GM19240 (cell line): ENCODE measurements at regions not wholly inside any gene's neighbourhood (a gene's known extent, or its start where the extent isn't known, plus 50 kb on each side); places are given as distances from the start of the nearest gene placed in this dataset.
"Not testable (repeated sequence)": the region's sequence is repeated elsewhere in the genome, so short reads cannot be mapped to it uniquely, and the experiment has no call there.

ENCODE experiments used
- DNase-seq: peaks from one replicate; pipeline ENCODE4 v3.0.0; 2011; ENCODE audit warnings: low spot score; ENCODE audit not compliant: insufficient read length

- DNase-seq: no peak
Measured at GRCh38 chr21:25170681-25171080, 436.6 kb downstream of the MRPL39 start.

DNA sequence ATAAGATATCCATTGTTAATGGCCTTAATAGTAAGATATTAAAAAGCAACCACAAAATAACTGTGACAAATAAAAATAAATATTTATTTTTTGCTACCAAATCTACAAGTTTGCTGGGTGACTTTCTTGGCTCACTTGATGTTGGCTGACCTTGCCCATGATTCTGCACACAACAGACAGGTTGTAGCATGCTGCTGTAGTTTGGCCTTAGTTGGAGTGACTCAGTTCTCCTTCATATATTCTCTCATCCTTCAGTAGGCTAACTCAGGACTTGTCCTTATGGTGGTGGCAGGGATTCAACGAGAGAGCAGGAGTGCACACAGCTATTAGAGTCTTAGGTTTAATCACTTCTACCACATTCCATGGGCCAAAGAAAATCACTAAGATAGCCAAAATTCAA lies 437.9 kb downstream of the MRPL39 start:
- DNase-seq: no peak

- not testable (repeated sequence) for DNase-seq
Measured at GRCh38 chr21:25166904-25167303, 440.4 kb downstream of the MRPL39 start.

GRCh38 chr21:25161571-25161970 lies 445.7 kb downstream of the MRPL39 start:
- no peak for DNase-seq

DNA sequence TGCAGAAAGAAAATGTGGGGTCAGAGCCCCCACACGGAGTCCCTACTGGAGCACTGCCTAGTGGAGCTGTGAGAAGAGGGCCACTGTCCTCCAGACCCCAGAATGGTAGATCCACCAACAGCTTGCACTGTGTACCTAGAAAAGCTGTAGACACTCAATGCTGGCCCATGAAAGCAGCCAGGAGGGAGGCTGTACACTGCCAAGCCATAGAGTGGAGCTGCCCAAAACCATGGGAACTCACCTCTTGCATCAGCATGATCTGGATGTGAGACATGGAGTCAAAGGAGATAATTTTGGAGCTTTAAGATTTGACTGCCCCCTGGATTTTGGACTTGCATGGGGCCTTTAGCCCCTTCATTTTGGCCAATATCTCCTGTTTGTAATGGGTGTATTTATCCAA lies 452.3 kb downstream of the MRPL39 start:
- DNase-seq: not testable (repeated sequence)

GRCh38 chr21:25149022-25149421 lies 458.3 kb downstream of the MRPL39 start:
- DNase-seq: no peak

- DNase-seq: no peak
Measured at GRCh38 chr21:25139414-25139813, 467.9 kb downstream of the MRPL39 start.

GRCh38 chr21:25133939-25134338 lies 473.3 kb downstream of the MRPL39 start:
- DNase-seq: no peak

DNA sequence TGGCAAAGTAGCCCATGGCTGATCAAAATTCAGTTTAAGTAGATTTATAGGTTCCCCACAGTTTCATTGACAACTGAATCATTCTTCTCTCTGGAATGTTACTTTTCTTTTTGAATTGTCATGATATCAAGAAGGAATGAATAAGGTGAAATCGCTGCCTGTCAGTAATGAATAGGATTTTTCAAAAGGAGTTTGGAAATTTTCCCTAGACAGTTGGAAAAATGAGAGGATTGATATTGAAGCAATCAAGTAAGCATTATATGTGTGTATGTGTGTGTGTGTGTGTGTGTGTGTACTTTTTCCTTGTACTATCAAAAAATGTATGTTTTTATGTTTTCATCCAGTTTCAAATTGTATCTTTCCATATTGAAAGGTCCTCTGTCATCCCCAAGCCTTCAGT lies 479.5 kb downstream of the MRPL39 start:
- no peak for DNase-seq

DNA sequence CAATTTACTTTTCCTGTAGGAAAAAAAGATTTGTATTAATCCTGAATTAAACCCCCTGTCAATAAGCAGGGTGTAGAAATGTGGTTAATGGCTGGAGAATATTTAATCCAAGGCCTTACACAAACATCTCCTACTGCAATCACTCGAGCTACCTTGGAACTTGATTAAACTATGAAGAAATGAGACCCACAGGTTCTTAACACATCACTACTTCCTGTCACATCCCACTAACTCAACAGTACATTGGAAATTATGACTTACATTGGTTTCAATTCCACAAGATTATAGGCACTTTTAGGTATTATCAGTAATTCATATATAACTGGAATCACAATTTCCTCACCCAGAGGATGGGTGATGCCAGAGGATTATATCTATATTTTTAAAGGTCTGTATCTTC lies 480.3 kb downstream of the MRPL39 start:
- no peak for DNase-seq

GRCh38 chr21:25126564-25126963 lies 480.7 kb downstream of the MRPL39 start:
- no peak for DNase-seq

DNA sequence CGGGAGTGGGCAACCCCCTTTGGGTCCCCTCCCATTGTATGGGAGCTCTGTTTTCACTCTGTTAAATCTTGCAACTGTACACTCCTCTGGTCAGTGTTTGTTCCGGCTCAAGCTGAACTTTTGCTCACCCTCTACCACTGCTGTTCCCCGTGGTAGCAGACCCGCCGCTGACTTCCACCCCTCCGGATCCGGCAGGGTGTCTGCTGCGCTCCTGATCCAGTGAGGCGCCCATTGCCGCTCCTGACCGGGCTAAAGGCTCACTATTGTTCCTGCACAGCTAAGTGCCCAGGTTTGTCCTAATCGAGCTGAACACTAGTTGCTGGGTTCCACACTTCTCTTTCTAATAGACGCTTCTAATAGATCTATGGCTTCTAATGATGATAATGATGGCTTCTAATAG lies 488.6 kb downstream of the MRPL39 start:
- DNase-seq: no peak

GRCh38 chr21:25115021-25115420 lies 492.3 kb downstream of the MRPL39 start:
- DNase-seq: no peak

DNA sequence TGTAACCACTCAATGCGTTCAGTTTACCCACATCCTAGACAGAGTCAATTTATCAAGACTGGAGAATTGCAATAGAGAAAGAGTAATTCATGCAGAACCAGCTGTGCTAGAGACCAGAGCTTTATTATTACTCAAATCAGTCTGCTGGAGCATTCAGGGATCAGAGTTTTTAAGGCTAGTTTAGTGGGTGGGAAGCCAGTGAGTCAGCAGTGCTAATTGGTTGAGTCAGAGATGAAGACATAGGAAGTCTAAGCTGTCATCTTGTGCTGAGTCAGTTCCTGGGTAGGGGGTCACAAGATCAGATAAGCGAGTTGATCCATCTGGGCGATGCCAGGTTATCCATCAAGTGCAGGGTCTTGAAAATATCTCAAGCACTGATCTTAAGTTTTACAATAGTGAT lies 499.6 kb downstream of the MRPL39 start:
- no peak for DNase-seq

GRCh38 chr21:25103500-25104207 lies 503.6 kb downstream of the MRPL39 start:
- no peak for DNase-seq

- no peak for DNase-seq
Measured at GRCh38 chr21:25097648-25098047, 509.6 kb downstream of the MRPL39 start.

DNA sequence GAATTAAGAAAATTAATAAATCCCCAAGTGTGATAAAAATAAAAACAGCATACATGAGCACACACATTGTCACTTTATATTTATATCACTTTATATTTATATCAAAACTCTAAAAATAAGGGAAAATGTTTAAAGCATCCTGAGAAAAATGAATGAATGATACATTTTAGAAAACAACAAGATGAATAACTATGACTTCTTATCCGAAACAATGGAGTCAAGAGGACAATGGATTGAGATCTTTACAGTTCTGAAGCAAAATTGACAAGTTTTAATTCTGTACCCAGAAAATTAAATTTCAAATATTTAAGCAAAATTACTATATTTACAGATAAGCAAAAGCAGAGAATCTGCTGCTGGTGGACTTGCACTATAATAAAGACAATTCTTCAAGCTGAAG lies 512.6 kb downstream of the MRPL39 start:
- DNase-seq: no peak

DNA sequence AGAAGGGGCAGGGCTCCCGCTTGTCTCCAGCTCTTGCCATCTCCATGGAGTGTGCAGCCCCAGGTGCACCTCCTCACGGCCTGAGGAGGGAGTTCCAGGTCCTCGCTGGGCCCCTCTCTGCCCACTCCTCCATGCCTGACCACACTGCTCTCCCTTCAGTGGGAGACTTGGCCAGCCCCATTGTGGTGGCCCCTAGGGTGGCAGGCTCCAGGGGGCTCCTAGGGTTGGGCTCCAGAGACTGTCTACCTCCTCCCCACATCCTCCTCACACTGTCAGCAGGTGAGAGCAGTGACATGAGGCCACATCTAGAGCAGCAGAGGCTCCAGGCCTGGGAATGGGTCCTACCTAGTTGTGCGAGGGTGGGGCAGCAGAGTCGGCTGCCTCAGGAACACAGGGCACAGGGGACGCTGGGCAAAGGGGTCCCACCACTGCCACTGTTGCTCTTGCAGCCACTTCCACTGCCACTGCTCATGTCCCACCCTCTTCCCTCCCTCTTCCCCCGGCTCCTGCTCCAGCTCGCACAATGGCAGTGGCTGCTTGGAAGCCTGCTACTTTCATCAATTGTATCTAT lies 514.8 kb downstream of the MRPL39 start:
- DNase-seq: no peak

GRCh38 chr21:25081096-25081495 lies 526.2 kb downstream of the MRPL39 start:
- no peak for DNase-seq

DNA sequence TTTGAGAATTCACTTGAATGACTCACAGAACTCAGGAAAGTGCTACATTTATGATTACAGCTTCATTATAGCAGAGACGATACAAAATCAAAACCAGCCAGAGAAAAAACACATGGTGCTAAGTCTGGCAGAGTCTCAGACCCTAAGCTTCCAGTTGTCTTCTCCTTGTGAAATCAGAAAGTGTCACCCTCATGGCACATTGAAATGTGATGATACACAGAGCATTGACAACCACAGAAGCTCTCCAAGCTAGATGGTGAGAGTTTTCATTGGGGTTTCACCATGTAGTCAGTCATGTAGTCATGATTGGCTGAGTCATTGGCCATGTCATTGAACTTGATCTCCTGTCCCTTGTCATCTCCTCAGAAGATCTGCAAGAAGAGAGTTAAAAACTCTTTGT lies 526.6 kb downstream of the MRPL39 start:
- DNase-seq: no peak

DNA sequence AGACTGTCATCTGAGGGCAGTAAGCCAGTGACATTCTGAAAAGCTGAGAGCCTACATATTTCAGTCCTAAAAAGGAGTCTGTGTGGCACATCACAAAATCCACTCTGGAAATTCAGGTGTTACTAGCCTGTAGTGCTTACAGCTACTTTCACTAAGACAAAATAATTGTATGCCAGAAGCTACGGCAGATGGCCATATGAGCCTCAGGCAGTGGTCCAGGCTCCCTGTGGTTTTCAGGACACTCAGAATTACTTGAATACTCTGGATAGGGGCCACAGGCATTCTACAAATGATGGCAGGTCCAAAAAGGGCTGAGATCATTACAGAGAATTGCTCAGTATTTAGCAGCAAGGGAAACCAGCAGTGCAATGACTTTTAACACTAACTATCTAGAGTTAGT lies 527.1 kb downstream of the MRPL39 start:
- no peak for DNase-seq

DNA sequence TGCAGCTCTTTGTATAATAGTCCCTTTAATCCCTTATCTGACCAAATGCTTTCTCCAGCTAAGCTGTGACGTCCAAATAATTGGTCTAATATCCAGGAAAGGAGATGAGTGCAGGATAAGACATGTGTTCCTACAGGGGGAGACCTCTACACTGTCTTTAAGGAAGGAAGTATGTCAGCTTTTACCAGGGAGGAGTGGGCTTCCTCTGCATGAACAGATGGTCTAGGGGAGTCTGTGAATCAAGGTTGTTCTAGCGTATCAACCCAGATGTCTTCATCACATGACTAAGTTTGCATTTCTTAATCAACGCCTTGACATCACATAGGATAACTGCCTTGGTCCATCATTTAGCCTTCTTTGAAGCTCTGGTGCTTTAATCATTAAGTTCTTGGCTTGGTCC lies 528.2 kb downstream of the MRPL39 start:
- no peak for DNase-seq

- DNase-seq: no peak
Measured at GRCh38 chr21:25062061-25062460, 545.2 kb downstream of the MRPL39 start.
